WTC11 (cell line): ENCODE measurements at regions not wholly inside any gene's neighbourhood (a gene's known extent, or its start where the extent isn't known, plus 50 kb on each side); places are given as distances from the start of the nearest gene placed in this dataset.

Source experiments
- ATAC-seq: fragments of 200-7000 bp; cut with Tn5 transposase; 2 replicates; pipeline ENCODE4 v1.10.0; 2021; ENCODE audit warnings: mild to moderate bottlenecking, moderate library complexity
- CTCF ChIA-PET: fragments of 300-600 bp; sonication (Branson Sonifier 250); formaldehyde crosslinking; loops from one replicate; lab custom pipeline; 2021; ENCODE audit warnings: antibody characterized with exemption; lab: Charles Lee
- POLR2A ChIA-PET: fragments of 350-600 bp; sonication (Branson Sonifier 250); formaldehyde crosslinking; loops from one replicate; lab custom pipeline; 2021; ENCODE audit warnings: antibody characterized with exemption; lab: Charles Lee
- DNase-seq: peaks from one replicate; pipeline ENCODE4 v3.0.0; 2021; ENCODE audit warnings: low spot score
- H3K27ac Mint-ChIP-seq: 2 replicates; pipeline ENCODE4 v1.8.0; 2021; ENCODE audit warnings: mixed read lengths
- H3K27me3 Mint-ChIP-seq: 2 replicates; pipeline ENCODE4 v1.8.0; 2021; ENCODE audit warnings: low read depth, mild to moderate bottlenecking, moderate library complexity, mixed read lengths
- H3K36me3 Mint-ChIP-seq: 2 replicates; pipeline ENCODE4 v1.8.0; 2021; ENCODE audit warnings: mixed read lengths
- H3K4me1 Mint-ChIP-seq: 2 replicates; pipeline ENCODE4 v1.8.0; 2022; ENCODE audit warnings: mixed read lengths
- H3K4me3 Mint-ChIP-seq: 2 replicates; pipeline ENCODE4 v1.8.0; 2021; ENCODE audit warnings: mild to moderate bottlenecking, moderate library complexity, mixed read lengths
- H3K9me3 Mint-ChIP-seq: 2 replicates; pipeline ENCODE4 v1.8.0; 2021; ENCODE audit warnings: mixed read lengths
- AR ChIP-seq: fragments of 250-450 bp; sonication (Bioruptor Pico); IDR thresholded peaks from 2 replicates; pipeline ENCODE4 v1.9.0; 2021; ENCODE audit warnings: mild to moderate bottlenecking
- ATF1 ChIP-seq: sonication (generic); formaldehyde crosslinking; IDR thresholded peaks from 2 replicates; pipeline ENCODE4 v1.8.1; 2023; ENCODE audit warnings: mild to moderate bottlenecking, moderate library complexity, missing genetic modification reagents
- ATF3 ChIP-seq: sonication (generic); formaldehyde crosslinking; conservative IDR thresholded peaks from 2 replicates; pipeline ENCODE4 v1.8.1; 2022; ENCODE audit warnings: mild to moderate bottlenecking, missing genetic modification reagents
- ATF6 ChIP-seq: sonication (generic); formaldehyde crosslinking; IDR thresholded peaks from 2 replicates; pipeline ENCODE4 v1.8.1; 2023; ENCODE audit warnings: mild to moderate bottlenecking, missing genetic modification reagents
- CDX4 ChIP-seq: fragments of 250-450 bp; sonication (Bioruptor Pico); IDR thresholded peaks from 2 replicates; pipeline ENCODE4 v1.9.0; 2021; ENCODE audit warnings: moderate library complexity, mild to moderate bottlenecking, inconsistent platforms, borderline replicate concordance
- ESRRA ChIP-seq: sonication (generic); formaldehyde crosslinking; IDR thresholded peaks from 2 replicates; pipeline ENCODE4 v1.8.1; 2022; ENCODE audit warnings: mild to moderate bottlenecking, missing genetic modification reagents, borderline replicate concordance
- GABPB1 ChIP-seq: sonication (generic); formaldehyde crosslinking; IDR thresholded peaks from 2 replicates; pipeline ENCODE4 v1.8.1; 2023; ENCODE audit warnings: mild to moderate bottlenecking, missing genetic modification reagents
- HMGA2 ChIP-seq: fragments of 250-450 bp; sonication (Bioruptor Pico); IDR thresholded peaks from 2 replicates; pipeline ENCODE4 v1.4.0; 2021; ENCODE audit warnings: mild to moderate bottlenecking, moderate library complexity
- NR1H2 ChIP-seq: sonication (generic); formaldehyde crosslinking; IDR thresholded peaks from 2 replicates; pipeline ENCODE4 v1.9.0; 2021; ENCODE audit warnings: mild to moderate bottlenecking, moderate library complexity, missing genetic modification reagents
- RELA ChIP-seq: sonication (generic); formaldehyde crosslinking; IDR thresholded peaks from 2 replicates; pipeline ENCODE4 v1.8.1; 2022; ENCODE audit warnings: missing genetic modification reagents, mild to moderate bottlenecking, borderline replicate concordance
- RORB ChIP-seq: fragments of 250-450 bp; sonication (Bioruptor Pico); IDR thresholded peaks from 2 replicates; pipeline ENCODE4 v1.9.0; 2021; ENCODE audit warnings: mild to moderate bottlenecking
- SP1 ChIP-seq: sonication (generic); formaldehyde crosslinking; conservative IDR thresholded peaks from 2 replicates; pipeline ENCODE4 v1.8.1; 2022; ENCODE audit warnings: missing genetic modification reagents
- TP53 ChIP-seq: sonication (generic); formaldehyde crosslinking; IDR thresholded peaks from 2 replicates; pipeline ENCODE4 v1.8.1; 2023; ENCODE audit warnings: mild to moderate bottlenecking, missing genetic modification reagents
- ZBTB21 ChIP-seq: sonication (generic); formaldehyde crosslinking; IDR thresholded peaks from 2 replicates; pipeline ENCODE4 v1.8.1; 2023; ENCODE audit warnings: mild to moderate bottlenecking, missing genetic modification reagents, borderline replicate concordance
- ZBTB43 ChIP-seq: sonication (generic); formaldehyde crosslinking; IDR thresholded peaks from 2 replicates; pipeline ENCODE4 v1.8.1; 2023; ENCODE audit warnings: mild to moderate bottlenecking, missing genetic modification reagents
- ZMAT4 ChIP-seq: fragments of 250-450 bp; sonication (Bioruptor Pico); IDR thresholded peaks from 2 replicates; pipeline ENCODE4 v1.9.0; 2021; ENCODE audit warnings: mild to moderate bottlenecking
- ZNF121 ChIP-seq: sonication (generic); formaldehyde crosslinking; IDR thresholded peaks from 2 replicates; pipeline ENCODE4 v1.8.0; 2023; ENCODE audit warnings: missing genetic modification reagents

- no peak overlapping the region for H3K4me3 Mint-ChIP-seq
- H3K9me3 Mint-ChIP-seq, result no peaks in the 10 kb centered on the region
- H3K36me3 Mint-ChIP-seq, result no peaks in the 10 kb centered on the region
- POLR2A ChIA-PET, result no interaction called here
- CTCF ChIA-PET, result no interaction called here
- TF ChIP-seq ZNF121 (no peak), ATF3 (CRISPR knock-in tag) (no peak), RELA (CRISPR knock-in tag) (no peak), ZBTB43 (CRISPR knock-in tag) (no peak), CDX4 (CRISPR knock-in tag) (no peak), TP53 (CRISPR knock-in tag) (no peak), ZBTB21 (CRISPR knock-in tag) (no peak)
- no peaks in the 10 kb centered on the region for H3K27me3 Mint-ChIP-seq
- H3K4me1 Mint-ChIP-seq, result peaks cover 47% of the 10 kb centered on the region
- DNase-seq (no peak), ATAC-seq (no peak)
- no peak overlapping the region for H3K27ac Mint-ChIP-seq
Measured at GRCh38 chr20:19960745-19961144, 56.4 kb upstream of the NAA20 start.

GRCh38 chr20:19961293-19961692 is 55.9 kb upstream of the NAA20 start:
- POLR2A ChIA-PET, result no interaction called here

More at GRCh38 chr20:19961293-19961692, 55.9 kb upstream of the NAA20 start:
- CTCF ChIA-PET, result no interaction called here
- Mint-ChIP-seq H3K4me3 (peak overlapping the region; percentile 27; the same call in 1 of the 2 replicates), H3K9me3 (no peaks in the 10 kb centered on the region), H3K4me1 (peaks cover 47% of the 10 kb centered on the region), H3K27me3 (no peaks in the 10 kb centered on the region), H3K27ac (no peak overlapping the region), H3K36me3 (no peaks in the 10 kb centered on the region)
- no peak for DNase-seq
- no peak for TF ChIP-seq ZMAT4 (CRISPR knock-in tag)
- no peak for TF ChIP-seq HMGA2 (CRISPR knock-in tag)
- TF ChIP-seq ZBTB21 (CRISPR knock-in tag), result no peak
- TF ChIP-seq ESRRA (CRISPR knock-in tag), result no peak
- no peak for TF ChIP-seq ATF1 (CRISPR knock-in tag)
- TF ChIP-seq SP1, result no peak
- TF ChIP-seq TP53 (CRISPR knock-in tag), result no peak
- TF ChIP-seq RORB (CRISPR knock-in tag), result no peak
- no peak for TF ChIP-seq NR1H2 (CRISPR knock-in tag)
- TF ChIP-seq ATF6, result no peak
- no peak for TF ChIP-seq AR (CRISPR knock-in tag)
- TF ChIP-seq GABPB1, result no peak
- 0 out of 2 replicates have a peak, but pooled peaks have one; percentile 35 for ATAC-seq
